ENCODE measurements at regions not wholly inside any gene's neighbourhood (a gene's known extent, or its start where the extent isn't known, plus 50 kb on each side); places are given as distances from the start of the nearest gene placed in this dataset.

DNA sequence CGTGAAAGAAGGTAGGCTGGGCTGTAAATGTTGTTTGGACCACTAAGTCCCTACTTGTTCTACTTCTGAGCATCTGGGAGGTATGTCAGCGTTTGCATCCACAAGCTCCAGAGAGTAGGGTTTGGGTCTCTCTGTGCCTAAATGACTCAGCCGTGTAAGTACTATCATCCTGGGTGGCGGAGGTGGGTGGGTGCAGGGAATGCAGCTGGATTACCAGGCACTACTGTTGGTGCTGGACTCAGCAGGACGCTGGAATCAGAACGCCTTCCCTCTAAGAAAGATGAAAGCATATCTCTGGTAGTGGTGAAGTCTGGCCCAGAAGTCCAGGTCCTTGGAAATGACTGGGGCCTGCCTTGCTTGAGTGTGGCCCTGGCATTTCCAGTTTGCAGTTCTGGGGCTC is 289.7 kb downstream of the PCNX1 start:
- Mint-ChIP-seq H3K4me3 (no peak overlapping the region), H3K9me3 (peaks cover 5% of the 10 kb centered on the region; the same call in 2 of the 3 replicates), H3K4me1 (peaks cover 53% of the 10 kb centered on the region), H3K36me3 (ENCODE audit: low read depth) (no peaks in the 10 kb centered on the region; the same call in 2 of the 3 replicates), H3K27me3 (ENCODE audit: insufficient read depth, low read depth, poor library complexity) (peaks cover 12% of the 10 kb centered on the region), H3K27ac (no peak overlapping the region)
- no peaks in the 10 kb centered on the region for H4K20me1 ChIP-seq (replicated peaks; ENCODE audit: insufficient read depth)
- no peak overlapping the region for H3K4me3 ChIP-seq
- TF ChIP-seq JUNB (IDR thresholded peaks at IDR 0.05; ENCODE audit: unreplicated experiment): no peak
- TF ChIP-seq CTCF (conservative IDR thresholded peaks at IDR 0.05; ENCODE audit: low read depth in 2 of 2): no peak
- no peak for TF ChIP-seq STAT1 (IDR thresholded peaks at IDR 0.05; ENCODE audit: unreplicated experiment)
- no peak for TF ChIP-seq ZNF331 (CRISPR knock-in tag; IDR thresholded peaks at IDR 0.05; ENCODE audit: low read depth)
- TF ChIP-seq NANOG (IDR thresholded peaks at IDR 0.05; ENCODE audit: borderline replicate concordance): no peak
- TF ChIP-seq CREB1 (CRISPR knock-in tag; IDR thresholded peaks at IDR 0.05; ENCODE audit: low read depth): no peak
- no peak for TF ChIP-seq ZNF114 (CRISPR knock-in tag; IDR thresholded peaks at IDR 0.05)
- TF ChIP-seq, protein P1, sequence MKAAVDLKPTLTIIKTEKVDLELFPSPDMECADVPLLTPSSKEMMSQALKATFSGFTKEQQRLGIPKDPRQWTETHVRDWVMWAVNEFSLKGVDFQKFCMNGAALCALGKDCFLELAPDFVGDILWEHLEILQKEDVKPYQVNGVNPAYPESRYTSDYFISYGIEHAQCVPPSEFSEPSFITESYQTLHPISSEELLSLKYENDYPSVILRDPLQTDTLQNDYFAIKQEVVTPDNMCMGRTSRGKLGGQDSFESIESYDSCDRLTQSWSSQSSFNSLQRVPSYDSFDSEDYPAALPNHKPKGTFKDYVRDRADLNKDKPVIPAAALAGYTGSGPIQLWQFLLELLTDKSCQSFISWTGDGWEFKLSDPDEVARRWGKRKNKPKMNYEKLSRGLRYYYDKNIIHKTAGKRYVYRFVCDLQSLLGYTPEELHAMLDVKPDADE (IDR thresholded peaks at IDR 0.05): no peak
- TF ChIP-seq REST (IDR thresholded peaks at IDR 0.05; ENCODE audit: unreplicated experiment): no peak
- TF ChIP-seq EZH2 (IDR thresholded peaks at IDR 0.05; ENCODE audit: low read depth, unreplicated experiment): no peak
- TF ChIP-seq POLR2AphosphoS5 (IDR thresholded peaks at IDR 0.05; ENCODE audit: low read depth): no peak
- TF ChIP-seq EZH2phosphoT487 (IDR thresholded peaks at IDR 0.05; ENCODE audit: unreplicated experiment): no peak
- TF ChIP-seq, protein P2, sequence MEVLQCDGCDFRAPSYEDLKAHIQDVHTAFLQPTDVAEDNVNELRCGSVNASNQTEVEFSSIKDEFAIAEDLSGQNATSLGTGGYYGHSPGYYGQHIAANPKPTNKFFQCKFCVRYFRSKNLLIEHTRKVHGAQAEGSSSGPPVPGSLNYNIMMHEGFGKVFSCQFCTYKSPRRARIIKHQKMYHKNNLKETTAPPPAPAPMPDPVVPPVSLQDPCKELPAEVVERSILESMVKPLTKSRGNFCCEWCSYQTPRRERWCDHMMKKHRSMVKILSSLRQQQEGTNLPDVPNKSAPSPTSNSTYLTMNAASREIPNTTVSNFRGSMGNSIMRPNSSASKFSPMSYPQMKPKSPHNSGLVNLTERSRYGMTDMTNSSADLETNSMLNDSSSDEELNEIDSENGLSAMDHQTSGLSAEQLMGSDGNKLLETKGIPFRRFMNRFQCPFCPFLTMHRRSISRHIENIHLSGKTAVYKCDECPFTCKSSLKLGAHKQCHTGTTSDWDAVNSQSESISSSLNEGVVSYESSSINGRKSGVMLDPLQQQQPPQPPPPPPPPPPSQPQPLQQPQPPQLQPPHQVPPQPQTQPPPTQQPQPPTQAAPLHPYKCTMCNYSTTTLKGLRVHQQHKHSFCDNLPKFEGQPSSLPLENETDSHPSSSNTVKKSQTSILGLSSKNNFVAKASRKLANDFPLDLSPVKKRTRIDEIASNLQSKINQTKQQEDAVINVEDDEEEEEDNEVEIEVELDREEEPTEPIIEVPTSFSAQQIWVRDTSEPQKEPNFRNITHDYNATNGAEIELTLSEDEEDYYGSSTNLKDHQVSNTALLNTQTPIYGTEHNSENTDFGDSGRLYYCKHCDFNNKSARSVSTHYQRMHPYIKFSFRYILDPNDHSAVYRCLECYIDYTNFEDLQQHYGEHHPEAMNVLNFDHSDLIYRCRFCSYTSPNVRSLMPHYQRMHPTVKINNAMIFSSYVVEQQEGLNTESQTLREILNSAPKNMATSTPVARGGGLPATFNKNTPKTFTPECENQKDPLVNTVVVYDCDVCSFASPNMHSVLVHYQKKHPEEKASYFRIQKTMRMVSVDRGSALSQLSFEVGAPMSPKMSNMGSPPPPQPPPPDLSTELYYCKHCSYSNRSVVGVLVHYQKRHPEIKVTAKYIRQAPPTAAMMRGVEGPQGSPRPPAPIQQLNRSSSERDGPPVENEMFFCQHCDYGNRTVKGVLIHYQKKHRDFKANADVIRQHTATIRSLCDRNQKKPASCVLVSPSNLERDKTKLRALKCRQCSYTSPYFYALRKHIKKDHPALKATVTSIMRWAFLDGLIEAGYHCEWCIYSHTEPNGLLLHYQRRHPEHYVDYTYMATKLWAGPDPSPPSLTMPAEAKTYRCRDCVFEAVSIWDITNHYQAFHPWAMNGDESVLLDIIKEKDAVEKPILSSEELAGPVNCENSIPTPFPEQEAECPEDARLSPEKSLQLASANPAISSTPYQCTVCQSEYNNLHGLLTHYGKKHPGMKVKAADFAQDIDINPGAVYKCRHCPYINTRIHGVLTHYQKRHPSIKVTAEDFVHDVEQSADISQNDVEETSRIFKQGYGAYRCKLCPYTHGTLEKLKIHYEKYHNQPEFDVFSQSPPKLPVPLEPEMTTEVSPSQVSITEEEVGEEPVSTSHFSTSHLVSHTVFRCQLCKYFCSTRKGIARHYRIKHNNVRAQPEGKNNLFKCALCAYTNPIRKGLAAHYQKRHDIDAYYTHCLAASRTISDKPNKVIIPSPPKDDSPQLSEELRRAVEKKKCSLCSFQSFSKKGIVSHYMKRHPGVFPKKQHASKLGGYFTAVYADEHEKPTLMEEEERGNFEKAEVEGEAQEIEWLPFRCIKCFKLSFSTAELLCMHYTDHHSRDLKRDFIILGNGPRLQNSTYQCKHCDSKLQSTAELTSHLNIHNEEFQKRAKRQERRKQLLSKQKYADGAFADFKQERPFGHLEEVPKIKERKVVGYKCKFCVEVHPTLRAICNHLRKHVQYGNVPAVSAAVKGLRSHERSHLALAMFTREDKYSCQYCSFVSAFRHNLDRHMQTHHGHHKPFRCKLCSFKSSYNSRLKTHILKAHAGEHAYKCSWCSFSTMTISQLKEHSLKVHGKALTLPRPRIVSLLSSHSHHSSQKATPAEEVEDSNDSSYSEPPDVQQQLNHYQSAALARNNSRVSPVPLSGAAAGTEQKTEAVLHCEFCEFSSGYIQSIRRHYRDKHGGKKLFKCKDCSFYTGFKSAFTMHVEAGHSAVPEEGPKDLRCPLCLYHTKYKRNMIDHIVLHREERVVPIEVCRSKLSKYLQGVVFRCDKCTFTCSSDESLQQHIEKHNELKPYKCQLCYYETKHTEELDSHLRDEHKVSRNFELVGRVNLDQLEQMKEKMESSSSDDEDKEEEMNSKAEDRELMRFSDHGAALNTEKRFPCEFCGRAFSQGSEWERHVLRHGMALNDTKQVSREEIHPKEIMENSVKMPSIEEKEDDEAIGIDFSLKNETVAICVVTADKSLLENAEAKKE (CRISPR knock-in tag; IDR thresholded peaks at IDR 0.05): no peak
- H3K79me2 ChIP-seq (replicated peaks; ENCODE audit: insufficient read depth): no peaks in the 10 kb centered on the region
- no peaks in the 10 kb centered on the region for H3F3A ChIP-seq (replicated peaks; ENCODE audit: low read depth)
- ATAC-seq (no peak), DNase-seq (ENCODE audit: low spot score) (no peak)
- H3K4me1 ChIP-seq (ENCODE audit: insufficient read depth): peaks cover 14% of the 10 kb centered on the region
- no peaks in the 10 kb centered on the region for H3K36me3 ChIP-seq (ENCODE audit: insufficient read depth)
- H3K27ac ChIP-seq (ENCODE audit: low read depth): no peak overlapping the region
- H3K27me3 ChIP-seq (ENCODE audit: insufficient read depth): no peaks in the 10 kb centered on the region
- no peak overlapping the region for H3K4me2 ChIP-seq
- H3K9me2 ChIP-seq (ENCODE audit: insufficient read depth): peaks cover 11% of the 10 kb centered on the region; the same call in 1 of the 2 replicates
- no peak overlapping the region for H2AFZ ChIP-seq

Data from GM23338 (cell line).